HG02571 (cell line): ENCODE measurements at regions not wholly inside any gene's neighbourhood (a gene's known extent, or its start where the extent isn't known, plus 50 kb on each side); places are given as distances from the start of the nearest gene placed in this dataset.
A peak's percentile ranks its signal among the peaks of the same experiment; 100 is the strongest.

Experiments used
- ATAC-seq: cut with Tn5 transposase; IDR thresholded peaks from one replicate; pipeline ENCODE4 v1.9.1; 2021; ENCODE audit warnings: mild to moderate bottlenecking, moderate library complexity; ENCODE audit not compliant: unreplicated experiment

GRCh38 chr7:117972606-117973005 is 99.4 kb upstream of the CTTNBP2 start:
- ATAC-seq: no peak

- no peak for ATAC-seq
These were observed 100.7 kb upstream of the CTTNBP2 start for GRCh38 chr7:117973975-117974374.

GRCh38 chr7:117974891-117975290 is 101.7 kb upstream of the CTTNBP2 start:
- ATAC-seq: no peak

- ATAC-seq: no peak
These were observed 102.2 kb upstream of the CTTNBP2 start for GRCh38 chr7:117975476-117975875.

GRCh38 chr7:117979954-117980497 is 106.8 kb upstream of the CTTNBP2 start:
- no peak for ATAC-seq

- no peak for ATAC-seq
These were observed 109.1 kb upstream of the CTTNBP2 start for GRCh38 chr7:117982071-117983055.

GRCh38 chr7:117986645-117987269 is 113.5 kb upstream of the CTTNBP2 start:
- ATAC-seq: no peak

GRCh38 chr7:117990834-117991233 is 117.6 kb upstream of the CTTNBP2 start:
- no peak for ATAC-seq

- no peak for ATAC-seq
These were observed 119.6 kb upstream of the CTTNBP2 start for GRCh38 chr7:117992635-117993376.

- peak; percentile 88 for ATAC-seq
These were observed 120.2 kb upstream of the CTTNBP2 start for GRCh38 chr7:117993377-117994003.

GRCh38 chr7:117995850-117996650 is 122.8 kb upstream of the CTTNBP2 start:
- ATAC-seq: no peak

- ATAC-seq: no peak
These were observed 124.9 kb upstream of the CTTNBP2 start for GRCh38 chr7:117997862-117998825.

- no peak for ATAC-seq
These were observed 127.4 kb upstream of the CTTNBP2 start for GRCh38 chr7:118000480-118001202.

- ATAC-seq: no peak
These were observed 130.2 kb upstream of the CTTNBP2 start for GRCh38 chr7:118003476-118003875.

- ATAC-seq: no peak
These were observed 131.8 kb upstream of the CTTNBP2 start for GRCh38 chr7:118005026-118005425.

- ATAC-seq: no peak
These were observed 133.7 kb upstream of the CTTNBP2 start for GRCh38 chr7:118006979-118007378.

GRCh38 chr7:118009419-118009818 is 136.2 kb upstream of the CTTNBP2 start:
- ATAC-seq: no peak

- no peak for ATAC-seq
These were observed 138.4 kb upstream of the CTTNBP2 start for GRCh38 chr7:118011652-118012051.
